ENCODE measurements at regions not wholly inside any gene's neighbourhood (a gene's known extent, or its start where the extent isn't known, plus 50 kb on each side); places are given as distances from the start of the nearest gene placed in this dataset.
"Not testable (repeated sequence)": the region's sequence is repeated elsewhere in the genome, so short reads cannot be mapped to it uniquely, and the experiment has no call there.

- DNase-seq (no peak), ATAC-seq (ENCODE audit: insufficient read depth, low read depth) (no peak)
These were observed 183.9 kb downstream of the MYRFL start for GRCh38 chr12:70008944-70009343.

GRCh38 chr12:70011353-70011752, 186.3 kb downstream of the MYRFL start:
- Histone ChIP-seq H3K79me2 (ENCODE audit: insufficient read depth, low read length) (no peaks in the 10 kb centered on the region), H3K4me1 (ENCODE audit: insufficient read depth, low read length) (no peaks in the 10 kb centered on the region), H3K4me3 (ENCODE audit: low read depth in 1 of 2, low read length in 2 of 2) (no peak overlapping the region), H3K27ac (ENCODE audit: low read length) (no peak overlapping the region), H4K20me1 (ENCODE audit: insufficient read depth, low read length) (no peaks in the 10 kb centered on the region), H3K9me3 (ENCODE audit: insufficient read depth, low read length, severe bottlenecking) (no peaks in the 10 kb centered on the region), H2AFZ (ENCODE audit: low read depth, low read length) (no peak overlapping the region), H3K27me3 (ENCODE audit: insufficient read depth, low read length, poor library complexity) (no peaks in the 10 kb centered on the region), H3K36me3 (ENCODE audit: insufficient read depth, low read length) (no peaks in the 10 kb centered on the region), H3K9ac (ENCODE audit: low read depth, low read length) (no peak overlapping the region), H3K4me2 (ENCODE audit: insufficient read depth, low read length) (no peak overlapping the region)
- ATAC-seq (ENCODE audit: insufficient read depth, low read depth) (0 out of 3 replicates have a peak, but pooled peaks have one; percentile 44), DNase-seq (no peak)
- TF ChIP-seq EZH2 (IDR thresholded peaks at IDR 0.05; ENCODE audit: borderline replicate concordance, low read depth, low read length, severe bottlenecking) (no peak), CTCF (IDR thresholded peaks at IDR 0.05; ENCODE audit: borderline replicate concordance, extremely low read depth, low read length, poor library complexity, severe bottlenecking) (no peak)

More at GRCh38 chr12:70008944-70009343, 183.9 kb downstream of the MYRFL start:
- H3K4me2 ChIP-seq (ENCODE audit: insufficient read depth, low read length): no peak overlapping the region
- no peaks in the 10 kb centered on the region for H3K27me3 ChIP-seq (ENCODE audit: insufficient read depth, low read length, poor library complexity)
- H3K4me3 ChIP-seq (ENCODE audit: low read depth in 1 of 2, low read length in 2 of 2): no peak overlapping the region
- H3K27ac ChIP-seq (ENCODE audit: low read length): no peak overlapping the region
- TF ChIP-seq CTCF (IDR thresholded peaks at IDR 0.05; ENCODE audit: borderline replicate concordance, extremely low read depth, low read length, poor library complexity, severe bottlenecking) (no peak), EZH2 (IDR thresholded peaks at IDR 0.05; ENCODE audit: borderline replicate concordance, low read depth, low read length, severe bottlenecking) (no peak)
- H3K9me3 ChIP-seq (ENCODE audit: insufficient read depth, low read length, severe bottlenecking): no peaks in the 10 kb centered on the region
- no peaks in the 10 kb centered on the region for H4K20me1 ChIP-seq (ENCODE audit: insufficient read depth, low read length)
- H2AFZ ChIP-seq (ENCODE audit: low read depth, low read length): no peak overlapping the region
- no peaks in the 10 kb centered on the region for H3K79me2 ChIP-seq (ENCODE audit: insufficient read depth, low read length)
- no peaks in the 10 kb centered on the region for H3K4me1 ChIP-seq (ENCODE audit: insufficient read depth, low read length)
- H3K9ac ChIP-seq (ENCODE audit: low read depth, low read length): no peak overlapping the region
- H3K36me3 ChIP-seq (ENCODE audit: insufficient read depth, low read length): no peaks in the 10 kb centered on the region

GRCh38 chr12:70013016-70013415, 188.0 kb downstream of the MYRFL start:
- not testable (repeated sequence) for H3K4me3 ChIP-seq (ENCODE audit: low read depth in 1 of 2, low read length in 2 of 2); H2AFZ ChIP-seq (ENCODE audit: low read depth, low read length); H3K27ac ChIP-seq (ENCODE audit: low read length); DNase-seq; H3K27me3 ChIP-seq (ENCODE audit: insufficient read depth, low read length, poor library complexity); H3K4me2 ChIP-seq (ENCODE audit: insufficient read depth, low read length); H3K9me3 ChIP-seq (ENCODE audit: insufficient read depth, low read length, severe bottlenecking); H3K36me3 ChIP-seq (ENCODE audit: insufficient read depth, low read length); H3K4me1 ChIP-seq (ENCODE audit: insufficient read depth, low read length); H3K79me2 ChIP-seq (ENCODE audit: insufficient read depth, low read length); ATAC-seq (ENCODE audit: insufficient read depth, low read depth); H3K9ac ChIP-seq (ENCODE audit: low read depth, low read length); H4K20me1 ChIP-seq (ENCODE audit: insufficient read depth, low read length)

- no peak for ATAC-seq (ENCODE audit: insufficient read depth, low read depth)
- no peak overlapping the region for H3K4me2 ChIP-seq (ENCODE audit: insufficient read depth, low read length)
- TF ChIP-seq EZH2 (IDR thresholded peaks at IDR 0.05; ENCODE audit: borderline replicate concordance, low read depth, low read length, severe bottlenecking) (no peak), CTCF (IDR thresholded peaks at IDR 0.05; ENCODE audit: borderline replicate concordance, extremely low read depth, low read length, poor library complexity, severe bottlenecking) (no peak)
- no peaks in the 10 kb centered on the region for H3K36me3 ChIP-seq (ENCODE audit: insufficient read depth, low read length)
- H3K79me2 ChIP-seq (ENCODE audit: insufficient read depth, low read length): no peaks in the 10 kb centered on the region
- H3K4me1 ChIP-seq (ENCODE audit: insufficient read depth, low read length): no peaks in the 10 kb centered on the region
- H3K4me3 ChIP-seq (ENCODE audit: low read depth in 1 of 2, low read length in 2 of 2): no peak overlapping the region
- H3K9ac ChIP-seq (ENCODE audit: low read depth, low read length): no peak overlapping the region
- no peaks in the 10 kb centered on the region for H4K20me1 ChIP-seq (ENCODE audit: insufficient read depth, low read length)
- H3K27ac ChIP-seq (ENCODE audit: low read length): no peak overlapping the region
- no peak overlapping the region for H2AFZ ChIP-seq (ENCODE audit: low read depth, low read length)
- no peak for DNase-seq
- H3K27me3 ChIP-seq (ENCODE audit: insufficient read depth, low read length, poor library complexity): no peaks in the 10 kb centered on the region
- no peaks in the 10 kb centered on the region for H3K9me3 ChIP-seq (ENCODE audit: insufficient read depth, low read length, severe bottlenecking)
These were observed 203.5 kb downstream of the MYRFL start for GRCh38 chr12:70028515-70028914.

Data from DND-41 (cell line).